OCI-LY7 (cell line): ENCODE measurements at regions not wholly inside any gene's neighbourhood (a gene's known extent, or its start where the extent isn't known, plus 50 kb on each side); places are given as distances from the start of the nearest gene placed in this dataset.

Experiments
- CTCF ChIP-seq: fragments of 200-600 bp; sonication (generic); conservative IDR thresholded peaks from 2 replicates; pipeline ENCODE4 v1.5.1; 2014; ENCODE audit warnings: mild to moderate bottlenecking, antibody characterized with exemption, low read length, moderate library complexity, mixed read lengths
- EZH2phosphoT487 ChIP-seq: fragments of 200-600 bp; sonication (generic); IDR thresholded peaks from 2 replicates; pipeline ENCODE4 v1.6.1; 2018; ENCODE audit warnings: low read depth, borderline replicate concordance, mild to moderate bottlenecking, mixed run types, antibody characterized with exemption, low read length, moderate library complexity, mixed read lengths

- TF ChIP-seq CTCF, result no peak
- no peak for TF ChIP-seq EZH2phosphoT487
Measured at GRCh38 chr11:109192864-109193263, 229.1 kb upstream of the C11orf87 start.
